ENCODE measurements at regions not wholly inside any gene's neighbourhood (a gene's known extent, or its start where the extent isn't known, plus 50 kb on each side); places are given as distances from the start of the nearest gene placed in this dataset.

DNA sequence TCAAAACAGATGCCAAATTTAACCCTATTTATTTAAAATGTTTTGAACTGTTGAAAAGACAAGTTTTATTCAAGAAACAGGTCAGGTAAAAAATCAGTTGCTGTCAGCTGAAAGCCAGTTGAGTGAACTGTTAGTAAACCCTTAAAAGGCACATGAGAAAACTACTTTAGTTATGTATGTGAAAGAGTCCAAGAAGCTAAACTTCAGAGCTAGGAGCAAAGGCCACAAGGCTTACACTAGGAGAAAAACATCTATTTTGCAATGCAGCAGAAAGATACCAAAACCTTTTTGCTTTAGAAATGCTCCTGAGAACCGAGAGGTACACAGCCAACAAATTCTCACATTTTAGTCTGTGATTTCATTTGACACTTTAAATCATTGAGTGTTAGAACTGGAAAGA, 375.2 kb downstream of the FSCB start:
- TF ChIP-seq POLR2AphosphoS5 (IDR thresholded peaks at IDR 0.05; ENCODE audit: insufficient read depth, low read depth, low read length) (no peak), GATA2 (IDR thresholded peaks at IDR 0.05; ENCODE audit: insufficient read depth, insufficient read length, low read depth, low read length) (no peak), POLR2A (IDR thresholded peaks at IDR 0.05; ENCODE audit: low read depth, low read length) (no peak), EZH2 (IDR thresholded peaks at IDR 0.05; ENCODE audit: borderline replicate concordance, low read depth, low read length, severe bottlenecking) (no peak), FOS (IDR thresholded peaks at IDR 0.05; ENCODE audit: borderline replicate concordance, insufficient read depth, low read length) (no peak), MYC (IDR thresholded peaks at IDR 0.05; ENCODE audit: low read depth, low read length) (no peak), JUN (IDR thresholded peaks at IDR 0.05; ENCODE audit: borderline replicate concordance, insufficient read depth, insufficient read length, low read depth) (no peak), CTCF (IDR thresholded peaks at IDR 0.05; ENCODE audit: extremely low read depth in 1 of 2, insufficient read depth in 1 of 2, low read depth in 1 of 2, low read length in 2 of 2) (no peak)
- TF ChIP-seq, protein P1, sequence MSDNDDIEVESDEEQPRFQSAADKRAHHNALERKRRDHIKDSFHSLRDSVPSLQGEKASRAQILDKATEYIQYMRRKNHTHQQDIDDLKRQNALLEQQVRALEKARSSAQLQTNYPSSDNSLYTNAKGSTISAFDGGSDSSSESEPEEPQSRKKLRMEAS (IDR thresholded peaks at IDR 0.05; ENCODE audit: insufficient read depth, insufficient read length), result no peak
- dilution Hi-C loops (cut with MboI; ENCODE audit: extremely low pct_ligation_motif_present, low sequenced_read_pairs), result no loop called here
- CTCF ChIA-PET, result no interaction called here
- DNase-seq (ENCODE audit: low read depth, low spot score) (no peak), FAIRE-seq (no peak)
- no TSS peak for BruUV-seq (replicated peaks)
- Histone ChIP-seq H3K9me1 (replicated peaks; ENCODE audit: control insufficient read depth, extremely low read depth, insufficient read depth, low read length) (no peaks in the 10 kb centered on the region), H3K79me2 (ENCODE audit: control insufficient read depth, insufficient read depth, low read length) (no peaks in the 10 kb centered on the region), H3K27me3 (ENCODE audit: control insufficient read depth in 2 of 2, insufficient read depth in 2 of 2, low read length in 2 of 2) (no peaks in the 10 kb centered on the region), H3K4me3 (replicated peaks in 1 of 3; ENCODE audit: insufficient read depth in 1 of 3, low read depth in 1 of 3, low read length in 3 of 3) (no peak overlapping the region), H3K9ac (replicated peaks; ENCODE audit: extremely low read depth, insufficient read depth, low read length) (no peak overlapping the region), H4K20me1 (replicated peaks; ENCODE audit: control insufficient read depth, extremely low read depth, insufficient read depth, low read length) (no peaks in the 10 kb centered on the region), H3K4me2 (ENCODE audit: insufficient read depth, low read length) (no peak overlapping the region), H3K36me3 (ENCODE audit: control insufficient read depth in 2 of 2, extremely low read depth in 1 of 2, insufficient read depth in 2 of 2, low read length in 2 of 2) (no peaks in the 10 kb centered on the region), H3K27ac (ENCODE audit: insufficient read depth, low read depth, low read length) (no peak overlapping the region), H3K4me1 (ENCODE audit: control insufficient read depth, extremely low read depth, insufficient read depth, low read length) (no peaks in the 10 kb centered on the region), H2AFZ (ENCODE audit: low read depth, low read length) (no peak overlapping the region), H3K9me3 (replicated peaks; ENCODE audit: control insufficient read depth, insufficient read depth, low read length) (no peaks in the 10 kb centered on the region)
- POLR2A ChIA-PET, result no interaction called here
- intact Hi-C loops (cut with micrococcal nuclease), result no loop called here

Data from endothelial cell of umbilical vein (primary cell).